HepG2 (cell line): ENCODE measurements at regions not wholly inside any gene's neighbourhood (a gene's known extent, or its start where the extent isn't known, plus 50 kb on each side); places are given as distances from the start of the nearest gene placed in this dataset.

Experiments
- ATAC-seq: fragments of 200-7000 bp; cut with Tn5 transposase; 3 replicates; pipeline ENCODE4 v1.9.1; 2020; ENCODE audit warnings: mild to moderate bottlenecking, moderate library complexity
- BruUV-seq: library from RNA; stranded (reverse); fragments of 400-500 nt; replicated peaks from 2 replicates; lab custom pipeline; 2021; lab: Mats Ljungman, UMichigan
- CTCF ChIA-PET: fragments of 300-600 bp; formaldehyde crosslinking; extraction: SDS; loops from one replicate; lab custom pipeline; 2021; ENCODE audit warnings: low total read pairs, inconsistent platforms, low intra/inter-chr PET ratio; lab: Yijun Ruan, JAX
- POLR2A ChIA-PET: fragments of 350-600 bp; sonication (Branson Sonifier 250); formaldehyde crosslinking; loops from one replicate; lab custom pipeline; 2020; ENCODE audit warnings: antibody characterized with exemption, inconsistent platforms; lab: Yijun Ruan, JAX
- DNase-seq: peaks from one replicate; pipeline ENCODE4 v3.0.0-alpha.2; 2015; ENCODE audit warnings: low spot score
- FAIRE-seq: peaks from 3 replicates; lab custom pipeline; 2011; peaks lifted over from hg19 to GRCh38; lab: Jason Lieb, UNC
- H2AFZ ChIP-seq: one replicate; pipeline ENCODE4 v1.6.1; 2011; ENCODE audit warnings: low read length, inconsistent platforms
- H3K27ac ChIP-seq: fragments of 300-600 bp; 3 replicates; pipeline ENCODE4 v1.8.0; 2011; ENCODE audit warnings: mixed run types, mild to moderate bottlenecking, mixed read lengths, low read length, inconsistent platforms; ENCODE audit not compliant: insufficient read depth; ENCODE audit errors: extremely low read length
- H3K27me3 ChIP-seq, 2 experiments: fragments of 200-600 bp in 1 of 2; 2 replicates in 1 of 2; 3 replicates in 1 of 2; pipeline versions ENCODE4 v1.6.0 to v1.8.0; 2011; ENCODE audit warnings: low read length in 2 of 2, mild to moderate bottlenecking in 2 of 2, moderate library complexity in 2 of 2, inconsistent platforms in 1 of 2; ENCODE audit not compliant: insufficient read depth in 2 of 2, control insufficient read depth in 1 of 2
- H3K36me3 ChIP-seq, 2 experiments: fragments of 200-600 bp in 1 of 2; replicated peaks in 1 of 2; 2 replicates in 1 of 2; 3 replicates in 1 of 2; pipeline versions ENCODE4 v1.5.1 to v1.8.0; 2011; ENCODE audit warnings: low read length in 2 of 2, inconsistent platforms in 1 of 2; ENCODE audit not compliant: insufficient read depth in 2 of 2, control insufficient read depth in 1 of 2
- H3K4me1 ChIP-seq: 2 replicates; pipeline ENCODE4 v1.5.1; 2012; ENCODE audit warnings: low read length, inconsistent platforms; ENCODE audit not compliant: insufficient read depth
- H3K4me2 ChIP-seq: 2 replicates; pipeline ENCODE4 v1.6.0; 2011; ENCODE audit warnings: low read depth, low read length, inconsistent platforms
- H3K4me3 ChIP-seq, 3 experiments: fragments of 200-600 bp in 1 of 3; sonication (generic), shearing (Covaris generic) in 1 of 3; replicated peaks in 1 of 3; 2 replicates each; pipeline ENCODE4 v1.5.1; 2011 to 2016; ENCODE audit warnings: low read length in 3 of 3, inconsistent platforms in 2 of 3, low read depth in 2 of 3, mild to moderate bottlenecking in 2 of 3, control low read depth in 1 of 3, mixed read lengths in 1 of 3; ENCODE audit not compliant: insufficient read depth in 1 of 3
- H3K79me2 ChIP-seq: one replicate; pipeline ENCODE4 v1.6.1; 2011; ENCODE audit warnings: low read length, inconsistent platforms; ENCODE audit not compliant: insufficient read depth
- H3K9ac ChIP-seq: 2 replicates; pipeline ENCODE4 v1.6.0; 2011; ENCODE audit warnings: mild to moderate bottlenecking, low read depth, low read length, inconsistent platforms; ENCODE audit not compliant: insufficient read depth
- H3K9me3 ChIP-seq: 2 replicates; pipeline ENCODE4 v1.5.1; 2012; ENCODE audit warnings: mild to moderate bottlenecking, low read length
- H4K20me1 ChIP-seq: 2 replicates; pipeline ENCODE4 v1.6.0; 2011; ENCODE audit warnings: inconsistent platforms, mild to moderate bottlenecking, low read length, moderate library complexity; ENCODE audit not compliant: insufficient read depth
- ARNTL ChIP-seq: sonication (generic); formaldehyde crosslinking; IDR thresholded peaks from 2 replicates; pipeline ENCODE4 v1.4.0; 2020; ENCODE audit warnings: mild to moderate bottlenecking, missing genetic modification reagents
- HBP1 ChIP-seq: IDR thresholded peaks from 2 replicates; pipeline ENCODE4 v1.6.1; 2016; ENCODE audit warnings: low read depth, control low read depth
- HOXA7 ChIP-seq: sonication (generic); formaldehyde crosslinking; IDR thresholded peaks from 2 replicates; pipeline ENCODE4 v1.8.1; 2022; ENCODE audit warnings: mild to moderate bottlenecking, missing genetic modification reagents, moderate library complexity
- NCOA2 ChIP-seq: sonication (generic); formaldehyde crosslinking; IDR thresholded peaks from 2 replicates; pipeline ENCODE4 v1.8.0; 2022; ENCODE audit warnings: inconsistent platforms
- TCF12 ChIP-seq, 2 experiments: fragments of 450-650 bp in 1 of 2; sonication (generic) in 1 of 2; formaldehyde crosslinking in 1 of 2; IDR thresholded peaks; 2 replicates each; pipeline versions ENCODE4 v1.6.1 to v1.8.0; 2017 to 2022; ENCODE audit warnings: antibody characterized with exemption in 1 of 2, mild to moderate bottlenecking in 1 of 2, missing genetic modification reagents in 1 of 2, moderate library complexity in 1 of 2
- TFAP4 ChIP-seq: sonication (generic); IDR thresholded peaks from 2 replicates; pipeline ENCODE4 v1.6.1; 2016; ENCODE audit warnings: low read depth, borderline replicate concordance
- THAP8 ChIP-seq: sonication (generic); formaldehyde crosslinking; IDR thresholded peaks from 2 replicates; pipeline ENCODE4 v1.5.1; 2020; ENCODE audit warnings: missing genetic modification reagents, mild to moderate bottlenecking, borderline replicate concordance
- TRIM22 ChIP-seq: fragments of 450-650 bp; IDR thresholded peaks from 2 replicates; pipeline ENCODE4 v1.6.1; 2017
- ZNF263 ChIP-seq: sonication (generic); formaldehyde crosslinking; IDR thresholded peaks from 2 replicates; pipeline ENCODE4 v1.4.0; 2020; ENCODE audit warnings: missing genetic modification reagents
- ZNF318 ChIP-seq: sonication (generic); formaldehyde crosslinking; IDR thresholded peaks from 2 replicates; pipeline ENCODE4 v1.4.0; 2020; ENCODE audit warnings: mild to moderate bottlenecking, missing genetic modification reagents
- ZNF674 ChIP-seq: sonication (generic); formaldehyde crosslinking; IDR thresholded peaks from 2 replicates; pipeline ENCODE4 v1.5.0; 2020; ENCODE audit warnings: low read depth, mild to moderate bottlenecking, missing genetic modification reagents
- ZNF737 ChIP-seq: sonication (generic); formaldehyde crosslinking; IDR thresholded peaks from 2 replicates; pipeline ENCODE4 v1.5.0; 2020; ENCODE audit warnings: missing genetic modification reagents, mild to moderate bottlenecking, borderline replicate concordance
- WGBS: methylation state at CpG from one replicate; pipeline ENCODE4 v1.1.6; 2017; ENCODE audit warnings: low lambda C conversion rate; 5-methylcytosine and 5-hydroxymethylcytosine counted together
- in situ Hi-C: cut with HindIII; loops from 2 replicates; pipeline ENCODE4 v1.10.0; 2017; ENCODE audit warnings: low pct_unique_long_range_greater_than_20kb; ENCODE audit not compliant: extremely low pct_ligation_motif_present
- intact Hi-C: fragments of 100-400 bp; cut with micrococcal nuclease; formaldehyde crosslinking; loops from one replicate; pipeline ENCODE4 v1.10.0; 2022; ENCODE audit not compliant: unreplicated experiment

- Histone ChIP-seq H3K4me2 (no peak overlapping the region), H2AFZ (no peak overlapping the region)
- no peak for TF ChIP-seq TFAP4
- TF ChIP-seq NCOA2, result no peak
- no peak for TF ChIP-seq THAP8 (CRISPR knock-in tag)
- TF ChIP-seq HBP1, result no peak
- TF ChIP-seq ZNF674 (CRISPR knock-in tag), result no peak
- no peak for TF ChIP-seq ZNF318 (CRISPR knock-in tag)
- no peak for TF ChIP-seq ZNF263 (CRISPR knock-in tag)
- TF ChIP-seq TCF12 (IDR thresholded peaks at IDR 0.05), result no peak
- TF ChIP-seq TCF12 (CRISPR knock-in tag; IDR thresholded peaks at IDR 0.05), result no peak
- no peak for TF ChIP-seq ZNF737 (CRISPR knock-in tag)
- TF ChIP-seq HOXA7, result no peak
- TF ChIP-seq TRIM22, result no peak
- TF ChIP-seq ARNTL (CRISPR knock-in tag), result no peak
These were observed 1041.1 kb upstream of the GBE1 start for GRCh38 chr3:82802501-82802900.

More at GRCh38 chr3:82802501-82802900, 1041.1 kb upstream of the GBE1 start:
- DNase-seq, result no peak
- ChIA-PET POLR2A (no interaction called here), CTCF (no interaction called here)
- Histone ChIP-seq H3K4me3 (no peak overlapping the region), H3K79me2 (no peaks in the 10 kb centered on the region), H3K9ac (no peak overlapping the region), H3K9me3 (no peaks in the 10 kb centered on the region), H3K27me3 (no peaks in the 10 kb centered on the region), H3K27ac (no peak overlapping the region), H4K20me1 (no peaks in the 10 kb centered on the region), H3K4me1 (no peaks in the 10 kb centered on the region), H3K36me3 (no peaks in the 10 kb centered on the region)
- intact Hi-C loops, result no loop called here
- FAIRE-seq, result no peak
- BruUV-seq, result no TSS peak
- in situ Hi-C loops, result no loop called here
- WGBS, result 0% methylated on average over 2 of the region's 2 CpGs
- no peak for ATAC-seq
